Liver (tissue), 3 donors: ENCODE measurements at regions not wholly inside any gene's neighbourhood (a gene's known extent, or its start where the extent isn't known, plus 50 kb on each side); places are given as distances from the start of the nearest gene placed in this dataset.

Source experiments
- EGR1 ChIP-seq, 2 donors: IDR thresholded peaks; 2 replicates each; pipeline ENCODE4 v1.6.1; 2016 to 2018; ENCODE audit warnings: antibody characterized with exemption in 2 of 2, low read depth in 2 of 2
- HNF4G ChIP-seq: IDR thresholded peaks from 2 replicates; pipeline ENCODE4 v1.6.1; 2016; ENCODE audit warnings: antibody characterized with exemption
- JUND ChIP-seq, 2 donors: IDR thresholded peaks; 2 replicates each; pipeline ENCODE4 v1.6.1; 2016; ENCODE audit warnings: antibody characterized with exemption in 2 of 2
- RAD21 ChIP-seq, 2 donors: IDR thresholded peaks; 2 replicates each; pipeline ENCODE4 v1.6.1; 2016; ENCODE audit warnings: antibody characterized with exemption in 2 of 2, mild to moderate bottlenecking in 2 of 2
- SP1 ChIP-seq: IDR thresholded peaks from 2 replicates; pipeline ENCODE4 v1.6.1; 2018; ENCODE audit warnings: antibody characterized with exemption, mild to moderate bottlenecking
- TAF1 ChIP-seq: conservative IDR thresholded peaks from 2 replicates; pipeline ENCODE4 v1.6.1; 2016; ENCODE audit warnings: antibody characterized with exemption, mild to moderate bottlenecking
- TF ChIP-seq, protein P1 (sequence below): fragments of 150-350 bp; IDR thresholded peaks from 2 replicates; pipeline ENCODE4 v1.5.1; 2017; ENCODE audit warnings: improper control_type of control experiment, low read depth, low read length; ENCODE audit not compliant: missing input control
- TF ChIP-seq, protein P2 (sequence below): IDR thresholded peaks from 2 replicates; pipeline ENCODE4 v1.6.1; 2016; ENCODE audit warnings: antibody characterized with exemption
- TF ChIP-seq, protein P3 (sequence below): IDR thresholded peaks from 2 replicates; pipeline ENCODE4 v1.6.1; 2016; ENCODE audit warnings: antibody characterized with exemption, mild to moderate bottlenecking
- TF ChIP-seq, protein P4 (sequence below): IDR thresholded peaks from 2 replicates; pipeline ENCODE4 v1.6.1; 2016; ENCODE audit warnings: antibody characterized with exemption
- TF ChIP-seq, protein P5 (sequence below): IDR thresholded peaks from 2 replicates; pipeline ENCODE4 v1.6.1; 2016; ENCODE audit warnings: antibody characterized with exemption
- donor health status: healthy.
- donor health status: healthy.

DNA sequence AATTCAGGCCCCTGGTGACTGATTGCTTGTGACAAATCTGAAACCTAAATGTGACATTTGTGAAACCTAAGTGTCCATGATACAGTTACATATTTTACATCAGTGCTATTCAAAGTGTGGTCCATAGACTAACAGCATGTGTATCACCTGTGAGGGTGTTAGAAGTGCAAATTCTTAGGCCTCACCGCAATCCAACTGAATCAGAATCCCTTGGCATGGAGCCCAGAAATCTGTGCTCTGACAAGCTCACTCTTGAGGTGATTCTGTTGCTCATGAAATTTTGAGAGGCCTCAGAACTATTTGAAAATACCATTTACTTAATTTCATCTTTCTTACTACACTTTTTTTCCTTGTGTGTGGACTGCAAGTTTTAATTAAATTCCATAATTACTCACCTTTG lies 587.9 kb downstream of the ADGRL2 start:
- no peak for TF ChIP-seq HNF4G
- TF ChIP-seq, protein P1, sequence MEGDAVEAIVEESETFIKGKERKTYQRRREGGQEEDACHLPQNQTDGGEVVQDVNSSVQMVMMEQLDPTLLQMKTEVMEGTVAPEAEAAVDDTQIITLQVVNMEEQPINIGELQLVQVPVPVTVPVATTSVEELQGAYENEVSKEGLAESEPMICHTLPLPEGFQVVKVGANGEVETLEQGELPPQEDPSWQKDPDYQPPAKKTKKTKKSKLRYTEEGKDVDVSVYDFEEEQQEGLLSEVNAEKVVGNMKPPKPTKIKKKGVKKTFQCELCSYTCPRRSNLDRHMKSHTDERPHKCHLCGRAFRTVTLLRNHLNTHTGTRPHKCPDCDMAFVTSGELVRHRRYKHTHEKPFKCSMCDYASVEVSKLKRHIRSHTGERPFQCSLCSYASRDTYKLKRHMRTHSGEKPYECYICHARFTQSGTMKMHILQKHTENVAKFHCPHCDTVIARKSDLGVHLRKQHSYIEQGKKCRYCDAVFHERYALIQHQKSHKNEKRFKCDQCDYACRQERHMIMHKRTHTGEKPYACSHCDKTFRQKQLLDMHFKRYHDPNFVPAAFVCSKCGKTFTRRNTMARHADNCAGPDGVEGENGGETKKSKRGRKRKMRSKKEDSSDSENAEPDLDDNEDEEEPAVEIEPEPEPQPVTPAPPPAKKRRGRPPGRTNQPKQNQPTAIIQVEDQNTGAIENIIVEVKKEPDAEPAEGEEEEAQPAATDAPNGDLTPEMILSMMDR: no peak
- TF ChIP-seq TAF1: no peak
- TF ChIP-seq, protein P2, sequence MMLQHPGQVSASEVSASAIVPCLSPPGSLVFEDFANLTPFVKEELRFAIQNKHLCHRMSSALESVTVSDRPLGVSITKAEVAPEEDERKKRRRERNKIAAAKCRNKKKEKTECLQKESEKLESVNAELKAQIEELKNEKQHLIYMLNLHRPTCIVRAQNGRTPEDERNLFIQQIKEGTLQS: no peak
- TF ChIP-seq SP1: no peak
- no peak for TF ChIP-seq EGR1 (IDR thresholded peaks at IDR 0.05; ENCODE audit: low read depth in 2 of 2)
- TF ChIP-seq, protein P3, sequence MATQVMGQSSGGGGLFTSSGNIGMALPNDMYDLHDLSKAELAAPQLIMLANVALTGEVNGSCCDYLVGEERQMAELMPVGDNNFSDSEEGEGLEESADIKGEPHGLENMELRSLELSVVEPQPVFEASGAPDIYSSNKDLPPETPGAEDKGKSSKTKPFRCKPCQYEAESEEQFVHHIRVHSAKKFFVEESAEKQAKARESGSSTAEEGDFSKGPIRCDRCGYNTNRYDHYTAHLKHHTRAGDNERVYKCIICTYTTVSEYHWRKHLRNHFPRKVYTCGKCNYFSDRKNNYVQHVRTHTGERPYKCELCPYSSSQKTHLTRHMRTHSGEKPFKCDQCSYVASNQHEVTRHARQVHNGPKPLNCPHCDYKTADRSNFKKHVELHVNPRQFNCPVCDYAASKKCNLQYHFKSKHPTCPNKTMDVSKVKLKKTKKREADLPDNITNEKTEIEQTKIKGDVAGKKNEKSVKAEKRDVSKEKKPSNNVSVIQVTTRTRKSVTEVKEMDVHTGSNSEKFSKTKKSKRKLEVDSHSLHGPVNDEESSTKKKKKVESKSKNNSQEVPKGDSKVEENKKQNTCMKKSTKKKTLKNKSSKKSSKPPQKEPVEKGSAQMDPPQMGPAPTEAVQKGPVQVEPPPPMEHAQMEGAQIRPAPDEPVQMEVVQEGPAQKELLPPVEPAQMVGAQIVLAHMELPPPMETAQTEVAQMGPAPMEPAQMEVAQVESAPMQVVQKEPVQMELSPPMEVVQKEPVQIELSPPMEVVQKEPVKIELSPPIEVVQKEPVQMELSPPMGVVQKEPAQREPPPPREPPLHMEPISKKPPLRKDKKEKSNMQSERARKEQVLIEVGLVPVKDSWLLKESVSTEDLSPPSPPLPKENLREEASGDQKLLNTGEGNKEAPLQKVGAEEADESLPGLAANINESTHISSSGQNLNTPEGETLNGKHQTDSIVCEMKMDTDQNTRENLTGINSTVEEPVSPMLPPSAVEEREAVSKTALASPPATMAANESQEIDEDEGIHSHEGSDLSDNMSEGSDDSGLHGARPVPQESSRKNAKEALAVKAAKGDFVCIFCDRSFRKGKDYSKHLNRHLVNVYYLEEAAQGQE: no peak
- TF ChIP-seq, protein P4, sequence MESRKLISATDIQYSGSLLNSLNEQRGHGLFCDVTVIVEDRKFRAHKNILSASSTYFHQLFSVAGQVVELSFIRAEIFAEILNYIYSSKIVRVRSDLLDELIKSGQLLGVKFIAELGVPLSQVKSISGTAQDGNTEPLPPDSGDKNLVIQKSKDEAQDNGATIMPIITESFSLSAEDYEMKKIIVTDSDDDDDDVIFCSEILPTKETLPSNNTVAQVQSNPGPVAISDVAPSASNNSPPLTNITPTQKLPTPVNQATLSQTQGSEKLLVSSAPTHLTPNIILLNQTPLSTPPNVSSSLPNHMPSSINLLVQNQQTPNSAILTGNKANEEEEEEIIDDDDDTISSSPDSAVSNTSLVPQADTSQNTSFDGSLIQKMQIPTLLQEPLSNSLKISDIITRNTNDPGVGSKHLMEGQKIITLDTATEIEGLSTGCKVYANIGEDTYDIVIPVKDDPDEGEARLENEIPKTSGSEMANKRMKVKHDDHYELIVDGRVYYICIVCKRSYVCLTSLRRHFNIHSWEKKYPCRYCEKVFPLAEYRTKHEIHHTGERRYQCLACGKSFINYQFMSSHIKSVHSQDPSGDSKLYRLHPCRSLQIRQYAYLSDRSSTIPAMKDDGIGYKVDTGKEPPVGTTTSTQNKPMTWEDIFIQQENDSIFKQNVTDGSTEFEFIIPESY: no peak
- no peak for TF ChIP-seq JUND (IDR thresholded peaks at IDR 0.05)
- no peak for TF ChIP-seq RAD21 (IDR thresholded peaks at IDR 0.05)
- TF ChIP-seq, protein P5, sequence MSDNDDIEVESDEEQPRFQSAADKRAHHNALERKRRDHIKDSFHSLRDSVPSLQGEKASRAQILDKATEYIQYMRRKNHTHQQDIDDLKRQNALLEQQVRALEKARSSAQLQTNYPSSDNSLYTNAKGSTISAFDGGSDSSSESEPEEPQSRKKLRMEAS: no peak
